HG03066 (cell line): ENCODE measurements at regions not wholly inside any gene's neighbourhood (a gene's known extent, or its start where the extent isn't known, plus 50 kb on each side); places are given as distances from the start of the nearest gene placed in this dataset.

Source experiments
- ATAC-seq: cut with Tn5 transposase; IDR thresholded peaks from one replicate; pipeline ENCODE4 v1.9.1; 2021; ENCODE audit warnings: low read depth; ENCODE audit not compliant: unreplicated experiment

- no peak for ATAC-seq
Observed at GRCh38 chr7:25821225-25821624, 330.8 kb upstream of the NFE2L3 start.

GRCh38 chr7:25822823-25823222, 329.2 kb upstream of the NFE2L3 start:
- no peak for ATAC-seq

GRCh38 chr7:25823571-25823970, 328.4 kb upstream of the NFE2L3 start:
- no peak for ATAC-seq

GRCh38 chr7:25828468-25828867, 323.5 kb upstream of the NFE2L3 start:
- ATAC-seq: no peak

- ATAC-seq: no peak
Observed at GRCh38 chr7:25829663-25830062, 322.3 kb upstream of the NFE2L3 start.

- no peak for ATAC-seq
Observed at GRCh38 chr7:25830215-25830614, 321.8 kb upstream of the NFE2L3 start.

GRCh38 chr7:25831062-25831691, 320.8 kb upstream of the NFE2L3 start:
- ATAC-seq: no peak

- ATAC-seq: no peak
Observed at GRCh38 chr7:25831831-25832411, 320.1 kb upstream of the NFE2L3 start.

GRCh38 chr7:25832456-25832855, 319.5 kb upstream of the NFE2L3 start:
- ATAC-seq: no peak

GRCh38 chr7:25832929-25833328, 319.1 kb upstream of the NFE2L3 start:
- ATAC-seq: no peak

GRCh38 chr7:25834050-25834449, 317.9 kb upstream of the NFE2L3 start:
- ATAC-seq: no peak

GRCh38 chr7:25835197-25835596, 316.8 kb upstream of the NFE2L3 start:
- no peak for ATAC-seq

- ATAC-seq: no peak
Observed at GRCh38 chr7:25839084-25839769, 312.8 kb upstream of the NFE2L3 start.

- no peak for ATAC-seq
Observed at GRCh38 chr7:25840209-25840792, 311.7 kb upstream of the NFE2L3 start.

- ATAC-seq: no peak
Observed at GRCh38 chr7:25841575-25841974, 310.4 kb upstream of the NFE2L3 start.

- ATAC-seq: no peak
Observed at GRCh38 chr7:25842201-25842733, 309.7 kb upstream of the NFE2L3 start.

GRCh38 chr7:25843467-25843866, 308.5 kb upstream of the NFE2L3 start:
- ATAC-seq: no peak

GRCh38 chr7:25844102-25844870, 307.7 kb upstream of the NFE2L3 start:
- no peak for ATAC-seq

GRCh38 chr7:25845464-25845863, 306.5 kb upstream of the NFE2L3 start:
- ATAC-seq: no peak

- no peak for ATAC-seq
Observed at GRCh38 chr7:25846722-25847121, 305.3 kb upstream of the NFE2L3 start.
